HG03342 (cell line): ENCODE measurements at regions not wholly inside any gene's neighbourhood (a gene's known extent, or its start where the extent isn't known, plus 50 kb on each side); places are given as distances from the start of the nearest gene placed in this dataset.
"Not testable (repeated sequence)": the region's sequence is repeated elsewhere in the genome, so short reads cannot be mapped to it uniquely, and the experiment has no call there.

Source experiments
- ATAC-seq: cut with Tn5 transposase; IDR thresholded peaks from one replicate; pipeline ENCODE4 v1.9.1; 2021; ENCODE audit warnings: mild to moderate bottlenecking, moderate library complexity; ENCODE audit not compliant: unreplicated experiment

GRCh38 chrX:110511238-110511637, 152.6 kb downstream of the RTL9 start:
- no peak for ATAC-seq

GRCh38 chrX:110512341-110512740, 153.7 kb downstream of the RTL9 start:
- ATAC-seq = no peak

- no peak for ATAC-seq
Measured at GRCh38 chrX:110514509-110514908, 155.9 kb downstream of the RTL9 start.

- no peak for ATAC-seq
Measured at GRCh38 chrX:110519501-110519900, 160.9 kb downstream of the RTL9 start.

GRCh38 chrX:110519906-110520452, 161.3 kb downstream of the RTL9 start:
- no peak for ATAC-seq

- not testable (repeated sequence) for ATAC-seq
Measured at GRCh38 chrX:110520652-110521051, 162.0 kb downstream of the RTL9 start.

- no peak for ATAC-seq
Measured at GRCh38 chrX:110531873-110532580, 173.4 kb downstream of the RTL9 start.

- no peak for ATAC-seq
Measured at GRCh38 chrX:110532581-110532931, 173.9 kb downstream of the RTL9 start.

- no peak for ATAC-seq
Measured at GRCh38 chrX:110536816-110537215, 178.2 kb downstream of the RTL9 start.

- no peak for ATAC-seq
Measured at GRCh38 chrX:110541266-110541665, 182.6 kb downstream of the RTL9 start.

GRCh38 chrX:110550854-110551253, 192.2 kb downstream of the RTL9 start:
- ATAC-seq = not testable (repeated sequence)

- ATAC-seq = no peak
Measured at GRCh38 chrX:110557864-110558263, 199.2 kb downstream of the RTL9 start.

GRCh38 chrX:110558406-110558805, 199.8 kb downstream of the RTL9 start:
- no peak for ATAC-seq

- no peak for ATAC-seq
Measured at GRCh38 chrX:110561034-110561433, 202.4 kb downstream of the RTL9 start.

GRCh38 chrX:110563282-110563681, 204.6 kb downstream of the RTL9 start:
- ATAC-seq = no peak

- no peak for ATAC-seq
Measured at GRCh38 chrX:110568441-110568840, 209.8 kb downstream of the RTL9 start.

GRCh38 chrX:110569506-110569905, 210.9 kb downstream of the RTL9 start:
- ATAC-seq = no peak

GRCh38 chrX:110578270-110578669, 217.3 kb downstream of the CHRDL1 start:
- no peak for ATAC-seq

- ATAC-seq = no peak
Measured at GRCh38 chrX:110584083-110584482, 211.5 kb downstream of the CHRDL1 start.

GRCh38 chrX:110588164-110588563, 207.5 kb downstream of the CHRDL1 start:
- no peak for ATAC-seq

- ATAC-seq = no peak
Measured at GRCh38 chrX:110588853-110589252, 206.8 kb downstream of the CHRDL1 start.

- no peak for ATAC-seq
Measured at GRCh38 chrX:110600745-110601310, 194.8 kb downstream of the CHRDL1 start.

- ATAC-seq = no peak
Measured at GRCh38 chrX:110614596-110614995, 181.0 kb downstream of the CHRDL1 start.
